IPS-NIHi11 (cell line): ENCODE measurements at regions not wholly inside any gene's neighbourhood (a gene's known extent, or its start where the extent isn't known, plus 50 kb on each side); places are given as distances from the start of the nearest gene placed in this dataset.
"Not testable (repeated sequence)": the region's sequence is repeated elsewhere in the genome, so short reads cannot be mapped to it uniquely, and the experiment has no call there.

Source experiments
- DNase-seq: peaks from one replicate; pipeline ENCODE4 v3.0.0; 2012; ENCODE audit warnings: mixed read lengths, low spot score

DNA sequence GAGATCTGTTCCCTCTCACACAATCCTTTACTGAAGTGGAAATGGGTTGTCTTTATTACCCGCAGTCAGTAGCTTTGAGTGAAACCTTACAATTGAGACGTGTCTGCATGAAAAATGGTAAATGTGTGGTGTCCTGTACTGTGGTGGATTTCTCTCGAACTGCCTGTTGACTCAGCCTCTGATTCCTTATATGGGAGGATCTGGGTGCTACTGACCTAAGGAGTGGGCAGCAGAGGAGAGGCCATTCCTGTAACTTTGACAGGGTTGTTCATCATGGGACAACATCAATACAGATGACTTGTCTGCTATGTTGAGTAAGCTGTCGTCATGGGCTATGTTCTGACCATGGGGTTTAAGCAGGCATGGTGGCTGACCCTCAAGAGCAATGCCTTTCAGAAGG, 159.6 kb upstream of the WDR1 start:
- DNase-seq = no peak

DNA sequence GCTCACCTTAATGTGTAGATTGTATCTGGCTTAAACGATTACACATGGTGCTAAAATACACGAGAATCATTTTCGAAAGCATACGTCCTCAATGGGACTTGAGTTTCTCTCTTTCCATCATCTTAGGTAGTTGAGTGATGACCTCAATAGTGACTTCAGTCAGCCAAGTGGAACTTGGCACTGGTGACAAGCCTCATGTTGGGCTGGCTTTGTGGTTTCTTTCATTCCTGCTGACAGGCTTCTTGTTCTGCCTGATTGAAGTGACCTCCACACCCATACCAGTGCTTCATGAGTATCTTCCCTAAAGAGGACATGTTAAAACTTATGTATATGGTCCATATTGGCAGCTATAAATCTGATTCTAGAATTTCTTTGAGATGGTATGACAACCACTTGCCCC, 159.1 kb upstream of the WDR1 start:
- DNase-seq = no peak

DNA sequence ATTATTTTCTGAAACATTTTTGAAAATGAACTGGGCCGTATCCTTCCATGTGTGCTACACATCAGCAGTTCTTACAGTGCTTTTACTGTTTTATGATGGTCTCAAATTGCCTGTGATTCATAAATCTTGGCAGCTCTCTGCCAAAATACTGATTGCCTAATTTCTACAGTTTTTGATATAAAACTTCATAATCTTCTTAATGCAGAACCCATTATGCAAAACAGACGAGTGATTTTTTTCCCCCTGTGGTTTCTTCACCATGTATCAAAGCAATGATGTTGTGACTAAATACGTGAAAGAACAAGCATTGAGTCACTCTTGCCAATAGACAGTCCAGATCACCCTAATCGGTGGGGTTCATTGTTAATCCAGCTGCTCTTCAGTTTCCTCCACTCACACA, 156.4 kb upstream of the WDR1 start:
- no peak for DNase-seq

DNA sequence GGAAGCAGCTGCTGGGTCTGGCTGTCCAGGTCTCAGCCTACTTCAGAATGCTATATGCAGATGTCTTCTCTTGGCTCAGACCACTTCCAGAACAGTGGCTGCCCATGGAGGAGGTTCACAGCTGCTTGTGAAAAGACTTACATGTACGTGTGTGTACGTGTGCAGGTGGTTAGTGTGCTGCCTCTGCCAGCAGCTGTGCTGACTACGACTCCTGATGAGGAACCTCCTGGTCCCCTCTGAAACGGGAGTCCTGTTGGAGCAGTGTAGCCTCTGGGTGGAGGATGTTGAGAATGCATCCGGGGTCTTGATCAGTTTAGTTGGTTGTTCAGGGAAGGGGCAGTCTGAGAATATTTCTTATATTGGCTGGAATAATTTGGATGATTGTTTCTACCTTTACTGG, 155.9 kb upstream of the WDR1 start:
- DNase-seq = no peak

DNA sequence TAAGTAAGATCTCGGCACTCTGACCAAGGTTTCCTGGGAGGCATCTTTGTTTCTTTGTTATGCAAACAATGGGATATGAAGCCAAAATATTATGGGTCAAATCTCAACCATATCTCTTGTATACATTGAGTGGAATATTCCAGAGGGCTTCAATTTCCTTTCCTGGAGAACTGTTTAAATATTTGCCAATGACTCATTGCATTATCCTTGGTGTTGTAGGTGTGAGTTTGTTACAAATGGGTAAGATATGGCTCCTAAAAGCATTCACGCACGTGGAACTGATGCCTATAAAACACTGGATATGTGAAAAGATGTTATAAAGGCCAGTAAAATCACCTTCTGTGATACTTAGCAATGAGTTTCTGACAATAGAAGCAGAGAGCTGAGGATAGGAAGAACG, 150.5 kb upstream of the WDR1 start:
- no peak for DNase-seq

DNA sequence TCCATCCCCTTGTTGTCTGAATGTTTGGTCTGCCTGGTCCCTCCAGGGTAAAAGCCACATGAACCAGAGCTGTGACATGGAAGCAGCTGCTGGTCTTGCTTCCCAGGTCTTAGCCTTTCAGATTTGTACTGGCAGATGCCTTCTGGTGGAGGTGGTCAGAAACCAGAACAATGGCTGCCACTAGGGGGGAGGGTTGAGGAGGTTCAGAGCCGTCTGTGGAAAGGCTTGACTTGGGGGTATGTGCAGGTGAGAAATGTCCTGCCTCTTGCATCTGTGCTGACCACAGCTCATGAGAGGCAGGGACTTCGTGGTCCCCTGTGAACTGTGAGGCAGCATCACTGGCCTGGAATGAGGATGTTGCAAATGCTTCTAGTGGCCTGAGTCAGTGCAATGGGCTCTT, 144.2 kb upstream of the WDR1 start:
- DNase-seq = no peak

DNA sequence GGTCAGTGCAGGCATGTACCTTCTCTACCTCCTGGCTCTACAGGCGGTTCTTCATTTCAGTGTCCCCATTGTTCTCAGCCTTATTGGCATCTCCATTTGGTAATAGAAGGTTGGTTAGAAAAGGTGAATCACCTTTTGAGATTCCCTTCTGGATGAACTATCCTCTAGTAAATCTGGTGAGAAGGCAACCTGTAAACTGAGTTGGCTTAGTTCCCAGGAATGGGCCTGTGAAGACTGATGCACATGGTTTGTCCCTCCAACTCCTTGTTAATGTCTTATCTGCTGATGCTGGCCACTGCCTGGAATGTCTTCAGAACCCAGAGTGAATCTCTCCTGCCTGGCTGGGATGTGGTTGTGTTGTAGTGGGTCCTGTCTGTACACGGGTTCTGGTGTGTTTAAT, 143.4 kb upstream of the WDR1 start:
- DNase-seq = no peak

DNA sequence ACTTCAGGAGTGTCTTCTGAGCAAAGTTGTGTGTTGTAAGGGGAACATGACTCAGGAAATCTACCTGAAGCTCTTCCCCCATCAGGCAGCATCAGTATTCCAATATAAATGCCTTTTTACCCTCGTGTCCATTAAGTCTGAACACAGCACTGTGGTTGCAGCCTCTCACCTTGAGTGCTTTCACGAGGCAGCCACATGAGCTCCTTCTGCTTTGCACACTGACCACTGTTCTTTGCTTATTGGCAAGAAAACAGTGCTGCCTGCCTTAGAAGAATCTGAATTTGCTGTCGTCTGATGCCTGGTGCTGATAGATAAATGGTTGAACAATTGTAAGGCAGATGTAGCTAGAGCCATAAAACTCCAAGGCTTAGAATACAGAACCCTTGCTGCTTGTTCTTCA, 139.6 kb upstream of the WDR1 start:
- DNase-seq = no peak

DNA sequence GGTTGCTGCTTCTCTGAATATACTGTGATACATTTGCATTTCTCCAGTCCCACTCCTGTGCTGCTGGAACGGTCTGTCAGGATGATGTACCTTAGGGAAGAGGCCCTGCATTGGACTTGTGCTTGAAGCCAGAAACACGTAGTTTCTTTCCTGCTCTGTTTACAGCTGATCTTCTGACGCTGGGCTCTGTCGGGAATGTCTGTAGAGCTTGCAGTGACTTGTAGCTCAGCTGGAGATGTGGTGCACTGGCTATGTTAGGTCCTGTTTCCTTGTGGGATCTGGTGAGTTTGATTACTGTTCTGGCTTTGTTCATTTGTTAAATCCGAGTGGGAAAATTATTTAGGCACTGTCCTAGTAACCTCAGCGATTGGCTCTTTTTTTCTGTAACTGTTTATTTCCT, 137.2 kb upstream of the WDR1 start:
- no peak for DNase-seq

DNA sequence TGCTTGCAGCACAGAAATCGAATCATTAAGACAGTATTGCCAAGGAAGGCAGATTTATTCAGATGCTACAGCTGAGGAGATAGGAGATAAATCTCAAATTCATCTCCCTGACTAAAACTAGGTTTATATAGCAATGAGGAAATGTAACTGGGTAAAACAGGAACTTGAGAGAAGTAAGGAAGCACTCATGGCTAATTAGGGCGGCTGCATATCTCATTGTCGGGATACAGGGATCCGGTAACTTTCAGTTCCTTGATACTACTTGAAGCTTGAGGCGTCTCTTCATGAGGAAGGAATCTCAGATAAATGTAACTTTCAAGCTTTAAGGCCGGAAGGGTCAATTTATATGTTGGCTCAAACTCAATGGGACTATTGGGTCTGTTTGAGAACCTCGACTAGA, 129.2 kb upstream of the WDR1 start:
- no peak for DNase-seq

DNA sequence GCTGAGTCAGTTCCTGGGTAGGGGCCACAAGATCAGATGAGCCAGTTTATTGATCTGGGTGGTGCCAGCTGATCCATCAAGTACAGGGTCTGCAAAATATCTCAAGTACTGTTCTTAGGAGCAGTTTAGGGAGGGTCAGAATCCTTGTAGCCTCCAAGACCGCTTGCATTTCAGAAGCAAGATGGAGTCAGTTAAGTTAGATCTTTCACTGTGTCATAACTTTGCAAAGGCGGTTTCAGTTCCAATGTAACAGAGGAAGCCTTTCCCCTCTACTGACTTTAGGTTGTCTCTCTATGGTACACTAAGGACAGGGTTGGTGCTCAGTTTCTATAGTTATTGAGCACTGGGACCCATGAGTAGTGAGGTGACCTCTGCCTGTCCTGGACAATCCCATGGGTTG, 127.3 kb upstream of the WDR1 start:
- DNase-seq = no peak

DNA sequence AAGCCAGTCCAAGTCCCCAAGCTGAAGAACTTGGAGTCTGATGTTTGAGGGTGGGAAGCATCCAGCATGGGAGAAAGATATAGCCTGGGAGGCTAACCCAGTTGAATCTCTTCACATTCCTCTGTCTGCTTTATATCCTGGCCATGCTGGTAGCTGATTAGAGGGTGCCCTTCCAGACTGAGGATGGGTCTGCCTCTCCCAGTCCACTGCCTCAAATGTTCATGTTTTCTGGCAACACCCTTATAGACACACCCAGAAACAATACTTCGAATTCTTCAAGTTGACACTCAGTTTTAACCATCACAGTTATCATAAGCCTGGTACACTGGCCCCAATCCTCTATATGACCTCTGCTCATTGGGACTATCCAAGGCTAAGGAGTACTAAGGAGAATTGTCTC, 124.1 kb upstream of the WDR1 start:
- DNase-seq = no peak

DNA sequence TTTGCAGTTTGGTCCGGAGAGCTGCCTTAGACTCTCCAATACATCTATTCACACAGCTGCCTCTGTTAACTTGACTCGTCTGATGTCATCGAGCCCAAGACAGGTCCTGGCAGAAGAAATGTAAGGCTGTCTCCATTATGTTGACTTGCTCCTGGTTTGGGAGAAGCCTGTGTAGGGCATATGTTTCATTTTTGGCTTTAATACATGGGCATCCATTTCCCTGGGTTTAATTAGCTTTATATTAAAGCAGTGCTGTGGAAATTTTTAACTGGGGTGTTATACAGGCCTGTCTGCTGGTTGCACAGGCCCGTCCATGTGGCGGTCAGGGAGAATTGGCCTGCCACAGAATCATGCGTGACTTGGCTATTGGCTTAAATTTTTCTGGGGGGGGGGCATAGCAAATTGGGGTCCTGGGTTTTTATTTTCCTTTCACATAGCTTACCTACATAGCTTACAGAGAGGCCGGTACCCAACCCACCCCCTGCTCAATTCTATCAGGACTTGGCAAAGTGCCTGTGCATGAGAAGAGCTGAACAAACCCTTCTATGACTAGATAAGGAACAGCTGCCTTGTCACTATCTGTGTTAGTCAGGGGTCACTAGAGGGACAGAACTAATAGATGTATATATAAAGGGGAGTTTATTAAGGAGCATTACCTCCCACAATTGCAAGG, 123.5 kb upstream of the WDR1 start:
- no peak for DNase-seq

DNA sequence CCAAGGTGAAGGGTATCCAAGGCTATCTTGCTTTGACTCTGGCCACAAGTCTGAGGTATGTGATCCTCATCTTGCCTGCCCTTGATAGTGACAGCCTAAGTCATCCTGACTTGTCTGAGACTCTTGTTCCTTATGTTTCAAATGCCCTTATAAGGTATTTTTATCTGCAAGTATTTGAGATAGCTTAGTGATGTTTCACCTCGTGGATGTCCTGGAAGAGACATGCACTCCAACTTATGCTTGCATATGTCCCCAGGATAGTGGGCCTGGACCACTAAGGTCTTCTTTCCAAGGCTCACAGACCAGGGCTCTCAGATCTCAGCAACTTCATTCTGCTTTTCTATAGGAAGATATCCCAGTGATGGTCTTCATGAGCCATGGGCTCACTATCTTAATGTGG, 120.5 kb upstream of the WDR1 start:
- DNase-seq = no peak

DNA sequence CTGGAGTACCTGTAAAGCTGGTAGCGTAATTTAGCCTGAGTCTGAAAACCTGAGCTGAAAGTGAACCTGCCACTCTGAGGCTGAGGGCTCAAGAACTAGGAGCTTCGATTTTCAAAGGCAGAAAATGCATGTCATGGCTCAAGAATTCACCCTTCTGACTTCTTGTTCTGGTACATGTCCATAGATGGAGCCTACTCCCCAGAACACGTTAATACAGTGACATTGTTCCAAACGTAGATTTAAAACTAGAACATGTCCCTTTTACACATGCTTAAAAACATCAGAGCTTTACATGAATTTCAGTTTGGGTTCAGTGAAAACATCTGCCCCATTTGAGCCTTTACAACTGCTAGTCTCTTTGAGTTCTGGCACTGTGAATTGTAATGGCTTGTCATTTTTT, 115.5 kb upstream of the WDR1 start:
- no peak for DNase-seq

DNA sequence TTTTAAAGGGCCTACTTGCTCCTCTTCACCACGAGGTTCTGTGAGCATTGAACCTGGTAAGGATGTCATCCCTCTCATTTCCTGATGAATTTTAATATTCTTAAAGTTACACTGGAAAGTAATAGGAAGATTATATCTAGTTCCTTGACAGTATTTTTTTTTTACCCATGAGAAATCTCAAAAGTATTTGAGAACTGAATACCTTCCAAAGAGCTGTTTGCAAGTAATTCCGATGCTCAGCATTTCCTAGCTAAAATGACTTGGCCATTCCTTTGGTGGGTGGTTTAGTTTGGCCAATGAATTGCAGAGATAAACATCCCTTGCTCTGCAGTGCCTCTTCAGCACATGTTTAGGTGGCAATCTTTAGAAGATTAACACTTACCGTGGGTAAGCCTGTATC, 110.2 kb upstream of the WDR1 start:
- no peak for DNase-seq

DNA sequence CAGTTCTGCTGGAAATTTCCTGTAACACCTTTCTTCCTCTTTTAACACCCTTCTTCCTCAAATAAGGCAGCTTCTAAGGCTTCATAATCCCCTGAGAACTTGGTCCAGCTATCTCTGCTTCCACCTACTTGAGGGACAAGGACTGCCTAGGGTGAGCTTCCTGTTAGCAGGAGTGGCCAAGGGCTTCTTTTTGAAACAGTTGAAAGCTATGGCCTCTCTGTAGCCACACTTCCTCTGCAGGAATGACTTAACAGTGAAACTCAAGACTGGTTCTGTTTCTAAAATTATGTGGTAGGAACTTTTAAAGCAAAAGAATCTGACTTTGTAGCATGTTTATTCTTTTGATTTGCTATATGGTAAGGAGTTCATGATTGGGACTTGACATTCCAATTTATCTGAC, 108.5 kb upstream of the WDR1 start:
- no peak for DNase-seq

DNA sequence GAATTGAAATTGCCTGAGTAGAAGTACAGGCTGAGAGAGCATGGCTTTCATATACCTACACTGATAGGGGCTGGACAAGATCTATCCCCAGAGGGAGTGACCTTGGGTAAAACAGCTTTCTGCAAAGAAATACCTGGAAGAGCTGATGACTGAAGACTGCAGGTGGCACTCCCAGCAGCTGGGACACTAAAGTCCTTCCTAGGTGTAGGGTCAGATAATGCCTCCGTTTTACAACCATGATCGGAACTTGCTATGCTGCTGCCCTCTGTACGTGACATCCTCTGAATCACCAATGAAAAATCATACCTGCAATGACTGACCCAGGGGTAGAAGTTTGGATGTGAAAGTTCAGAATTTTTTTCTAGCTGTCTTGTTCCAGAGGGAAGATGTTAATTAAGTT, 107.2 kb upstream of the WDR1 start:
- DNase-seq = no peak

DNA sequence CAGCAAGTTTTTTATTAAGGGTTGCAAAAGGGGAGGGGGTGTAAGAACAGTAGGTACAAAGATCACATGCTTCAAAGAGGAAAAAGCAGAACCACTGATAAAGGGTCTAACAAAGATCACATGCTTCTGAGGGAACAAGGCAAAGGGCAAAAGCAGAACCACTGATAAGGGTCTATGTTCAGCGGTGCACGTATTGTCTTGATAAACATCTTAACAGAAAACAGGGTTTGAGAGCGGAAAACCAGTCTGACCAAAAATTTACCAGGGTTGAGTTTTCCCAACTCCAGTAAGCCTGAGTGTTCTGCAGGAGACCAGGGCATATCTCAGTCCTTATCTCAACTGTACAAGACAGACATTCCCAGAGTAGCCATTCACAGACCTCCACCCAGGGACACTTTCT, 96.9 kb upstream of the WDR1 start:
- DNase-seq = not testable (repeated sequence)

DNA sequence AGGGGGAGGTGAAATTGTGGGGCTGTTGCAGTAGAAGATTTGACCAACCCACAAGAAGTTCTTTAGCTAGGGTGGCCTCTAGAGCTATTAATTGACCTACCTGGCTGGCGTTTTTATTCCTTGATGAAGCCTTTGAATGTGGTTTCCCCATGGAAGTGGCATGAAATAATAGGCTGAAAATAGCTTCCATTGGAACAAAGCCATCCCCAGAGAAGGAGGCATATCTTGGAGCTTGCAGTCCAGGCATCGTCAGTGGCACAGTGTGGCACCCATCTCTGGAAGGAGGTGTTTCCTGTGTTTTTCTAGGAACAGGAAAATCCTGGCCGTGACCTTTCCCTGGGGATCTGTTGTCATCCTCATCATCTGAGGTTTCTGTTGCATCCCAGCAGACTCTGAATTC, 96.3 kb upstream of the WDR1 start:
- no peak for DNase-seq

DNA sequence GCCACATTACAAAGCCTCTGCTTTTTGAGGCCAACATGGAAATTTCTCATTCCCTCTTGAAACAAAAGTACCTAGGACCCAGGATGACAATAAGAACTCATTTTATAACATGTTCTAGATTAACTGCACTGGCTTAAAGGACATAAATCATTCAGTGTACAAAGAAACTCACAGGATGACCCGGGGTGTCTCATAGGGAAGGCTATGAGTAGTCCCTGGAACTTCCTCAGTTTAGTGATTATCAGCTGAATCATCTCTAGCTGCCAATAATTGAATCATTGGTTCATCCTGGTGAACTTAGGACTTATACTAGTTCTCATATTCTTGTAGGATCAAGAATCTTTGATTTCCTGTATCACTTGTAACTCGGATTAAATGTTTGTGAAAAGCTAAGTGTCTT, 95.8 kb upstream of the WDR1 start:
- DNase-seq = no peak

DNA sequence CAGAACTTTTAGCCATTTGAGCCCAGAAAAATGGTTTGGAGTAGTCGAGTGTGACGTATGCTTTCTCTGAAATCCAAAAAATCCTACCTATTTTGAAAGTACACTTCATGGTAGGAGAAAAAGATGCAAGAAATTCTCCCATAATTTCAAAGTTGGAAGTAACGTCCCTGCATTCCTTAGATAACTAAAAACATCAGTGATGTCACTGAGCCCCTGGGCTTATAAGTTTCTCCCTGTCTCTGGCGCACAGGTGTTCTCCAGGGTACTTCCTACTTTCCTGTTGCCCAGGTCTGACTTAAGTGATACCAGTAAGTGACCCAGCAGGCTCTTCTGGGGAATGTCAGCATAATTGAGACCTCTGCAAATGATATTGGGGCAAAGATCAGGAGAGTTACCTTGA, 90.5 kb upstream of the WDR1 start:
- DNase-seq = no peak

DNA sequence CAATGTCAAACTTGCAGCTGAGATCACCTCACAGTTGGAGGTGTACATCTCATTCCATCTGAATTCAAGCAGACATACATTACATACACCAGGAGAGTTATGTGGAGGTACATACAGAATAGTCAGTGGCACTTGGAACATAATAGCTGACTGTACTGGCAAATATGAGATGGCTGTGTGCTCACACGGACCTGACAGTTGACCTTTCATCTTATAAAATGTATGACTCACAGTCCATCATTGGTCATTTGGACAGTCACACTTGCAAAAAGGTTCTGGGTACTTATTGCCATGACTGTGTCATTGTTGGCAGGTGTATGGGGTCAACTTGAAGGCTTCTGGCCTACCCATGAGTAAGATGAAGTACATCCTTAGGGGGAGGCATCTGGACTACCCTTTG, 88.6 kb upstream of the WDR1 start:
- no peak for DNase-seq

DNA sequence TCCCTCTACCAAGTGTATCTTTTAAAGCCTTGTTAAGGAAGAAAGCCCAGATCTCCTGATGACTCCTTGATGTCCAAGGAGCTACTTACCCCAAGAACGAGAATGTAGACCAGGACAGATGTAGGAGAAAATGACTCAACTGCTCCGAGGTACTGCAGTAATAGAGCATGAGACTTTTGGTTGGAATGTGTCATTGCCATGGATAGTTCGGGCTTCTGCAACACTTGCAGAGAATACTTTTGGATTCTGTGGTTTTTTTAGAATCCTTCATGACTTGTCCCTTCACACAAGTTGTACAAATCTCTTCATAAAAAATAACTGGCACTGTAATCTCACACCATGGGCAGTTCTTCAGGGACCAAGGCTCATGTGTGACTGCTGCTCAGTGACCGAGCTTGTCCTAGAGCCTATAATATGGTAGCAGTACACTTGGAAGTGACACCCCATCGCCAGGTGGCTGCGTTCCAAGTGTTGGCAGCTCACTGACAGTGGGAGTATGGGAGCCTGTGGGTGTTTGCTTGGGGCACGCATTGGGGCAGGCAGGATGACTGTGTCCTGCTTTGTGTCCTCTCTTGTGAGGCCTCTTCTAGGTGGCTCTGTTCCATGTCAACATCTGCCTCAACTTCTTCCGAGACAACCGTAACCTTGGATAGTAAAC, 87.9 kb upstream of the WDR1 start:
- no peak for DNase-seq
